ENCODE measurements at regions not wholly inside any gene's neighbourhood (a gene's known extent, or its start where the extent isn't known, plus 50 kb on each side); places are given as distances from the start of the nearest gene placed in this dataset.

DNA sequence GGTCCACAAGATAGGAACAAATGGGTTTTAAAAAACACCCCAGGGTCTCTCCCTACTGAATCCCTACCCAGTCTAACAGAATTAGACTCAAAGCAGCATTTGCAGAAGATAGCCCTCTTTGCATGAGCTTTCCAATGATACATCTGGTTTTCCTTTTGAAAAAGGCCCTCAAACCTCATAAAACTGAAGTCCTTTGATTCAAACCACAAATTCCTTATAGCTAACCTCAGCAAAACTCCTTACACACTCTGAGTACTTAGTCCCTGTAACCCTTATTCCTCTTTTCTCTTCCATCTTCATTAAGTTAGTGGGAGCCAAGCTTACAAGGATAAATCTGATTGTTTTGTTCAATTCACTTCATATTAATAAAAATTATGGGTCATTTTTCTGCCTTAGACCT is 90.5 kb upstream of the TNC start:
- H3K9me3 ChIP-seq (ENCODE audit: control insufficient read depth in 1 of 2, low read length in 2 of 2), result no peaks in the 10 kb centered on the region
- H3K27me3 ChIP-seq (ENCODE audit: control insufficient read depth in 1 of 2, insufficient read depth in 2 of 2, low read length in 2 of 2), result no peaks in the 10 kb centered on the region
- H3K27ac ChIP-seq (ENCODE audit: low read depth, low read length), result no peak overlapping the region
- H3K9ac ChIP-seq (ENCODE audit: low read depth in 1 of 2, low read length in 2 of 2), result no peak overlapping the region
- H3K36me3 ChIP-seq (ENCODE audit: control insufficient read depth in 1 of 2, insufficient read depth in 2 of 2, low read length in 2 of 2), result no peaks in the 10 kb centered on the region
- peaks cover 0 to 8% of the 10 kb centered on the region in 2 donors for H3K4me1 ChIP-seq (ENCODE audit: control insufficient read depth in 1 of 2, insufficient read depth in 2 of 2, low read length in 2 of 2)
- H3K4me3 ChIP-seq (ENCODE audit: low read depth in 1 of 2, low read length in 2 of 2), result no peak overlapping the region

DNA sequence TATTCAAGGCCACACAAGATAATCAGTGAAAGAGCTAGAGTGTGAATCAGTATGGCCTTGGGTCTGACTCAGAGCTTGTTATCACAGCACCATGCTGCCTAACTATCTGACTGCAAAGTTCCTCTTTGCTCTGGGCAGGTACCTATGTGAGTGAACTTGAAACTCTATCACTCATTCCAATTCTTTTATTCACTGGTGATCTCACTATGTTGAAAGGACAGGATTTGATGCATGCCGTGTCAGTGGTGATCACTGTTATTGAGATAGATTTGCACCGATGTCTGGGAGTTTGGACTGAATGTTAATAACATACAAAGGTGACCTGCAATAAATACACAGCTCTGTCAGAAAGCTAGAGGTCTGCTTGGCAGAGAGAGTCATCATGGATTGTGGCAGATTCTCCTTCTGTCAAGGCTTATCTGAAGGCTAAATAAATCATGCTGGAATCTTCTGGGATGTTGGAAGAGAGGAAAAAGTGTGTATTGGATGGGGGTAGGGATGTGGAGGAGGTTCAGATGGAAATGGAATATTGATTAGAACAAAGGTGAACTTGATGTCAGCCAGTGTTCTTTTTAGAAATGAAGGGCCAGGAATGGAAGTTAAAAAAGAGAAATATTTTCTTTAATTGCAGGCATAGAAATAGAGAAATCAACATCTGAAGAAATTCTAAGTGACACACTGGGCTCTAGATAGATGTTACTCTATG is 91.8 kb upstream of the TNC start:
- Histone ChIP-seq H3K27me3 (ENCODE audit: control insufficient read depth in 1 of 2, insufficient read depth in 2 of 2, low read length in 2 of 2) (no peaks in the 10 kb centered on the region), H3K4me3 (ENCODE audit: low read depth in 1 of 2, low read length in 2 of 2) (no peak overlapping the region), H3K9ac (ENCODE audit: low read depth in 1 of 2, low read length in 2 of 2) (no peak overlapping the region), H3K4me1 (ENCODE audit: control insufficient read depth in 1 of 2, insufficient read depth in 2 of 2, low read length in 2 of 2) (peaks cover 0 to 8% of the 10 kb centered on the region in 2 donors), H3K27ac (ENCODE audit: low read depth, low read length) (no peak overlapping the region), H3K9me3 (ENCODE audit: control insufficient read depth in 1 of 2, low read length in 2 of 2) (no peaks in the 10 kb centered on the region), H3K36me3 (ENCODE audit: control insufficient read depth in 1 of 2, insufficient read depth in 2 of 2, low read length in 2 of 2) (no peaks in the 10 kb centered on the region)

DNA sequence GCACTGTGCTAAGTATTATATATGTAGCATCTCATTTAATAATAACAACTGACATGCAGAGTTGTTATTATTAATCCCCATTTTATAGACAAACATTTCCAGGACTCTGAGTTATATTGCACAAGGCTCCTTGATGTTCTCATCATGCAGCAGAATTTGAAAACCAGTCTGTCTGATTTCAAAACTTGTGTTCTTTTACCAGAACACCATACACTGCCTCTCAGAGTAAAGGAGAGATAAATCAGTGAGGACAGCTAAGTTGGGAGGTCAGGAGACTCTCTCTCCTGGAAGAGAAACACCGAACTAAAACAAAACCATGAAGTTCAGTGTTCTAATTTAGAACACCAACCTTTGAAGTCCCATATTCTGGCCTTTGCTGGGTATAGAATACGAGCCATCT is 92.7 kb upstream of the TNC start:
- Histone ChIP-seq H3K27me3 (ENCODE audit: control insufficient read depth in 1 of 2, insufficient read depth in 2 of 2, low read length in 2 of 2) (no peaks in the 10 kb centered on the region), H3K27ac (ENCODE audit: low read depth, low read length) (no peak overlapping the region), H3K9ac (ENCODE audit: low read depth in 1 of 2, low read length in 2 of 2) (no peak overlapping the region), H3K4me1 (ENCODE audit: control insufficient read depth in 1 of 2, insufficient read depth in 2 of 2, low read length in 2 of 2) (peaks cover 0 to 8% of the 10 kb centered on the region in 2 donors), H3K36me3 (ENCODE audit: control insufficient read depth in 1 of 2, insufficient read depth in 2 of 2, low read length in 2 of 2) (no peaks in the 10 kb centered on the region), H3K9me3 (ENCODE audit: control insufficient read depth in 1 of 2, low read length in 2 of 2) (no peaks in the 10 kb centered on the region), H3K4me3 (ENCODE audit: low read depth in 1 of 2, low read length in 2 of 2) (no peak overlapping the region)

DNA sequence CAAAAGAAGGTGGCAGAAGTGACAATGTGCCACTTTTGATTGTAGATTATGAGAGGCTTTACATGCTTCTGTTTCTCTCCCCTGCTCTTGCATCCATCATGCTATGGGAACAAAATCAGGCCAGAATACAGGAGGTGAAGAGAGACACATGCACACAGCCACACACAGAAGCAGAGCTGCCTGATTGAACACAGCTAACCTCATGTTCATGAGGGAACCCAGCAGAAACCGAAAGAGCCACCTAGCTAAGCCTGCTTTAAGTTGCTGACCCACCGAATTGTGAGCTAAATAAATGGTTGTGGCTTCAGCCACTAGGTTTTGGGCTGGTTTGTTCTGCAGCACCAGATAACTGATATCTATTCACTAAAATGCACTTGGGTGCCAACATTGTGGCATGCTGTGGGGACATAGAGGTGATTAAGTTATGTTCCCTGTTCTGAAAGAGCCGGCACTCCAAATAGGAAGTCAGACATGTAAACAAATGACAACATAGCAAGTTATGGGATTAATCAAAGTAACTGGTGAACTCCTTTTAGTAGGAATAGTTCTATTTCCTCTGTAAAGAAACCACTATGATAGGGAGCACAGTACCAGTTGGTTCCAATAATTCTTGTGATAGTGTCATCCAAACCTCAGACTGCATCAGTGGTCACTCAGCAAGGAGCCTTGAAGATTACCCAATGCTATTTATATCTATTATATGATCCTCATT is 93.6 kb upstream of the TNC start:
- H3K27me3 ChIP-seq (ENCODE audit: control insufficient read depth in 1 of 2, insufficient read depth in 2 of 2, low read length in 2 of 2), result no peaks in the 10 kb centered on the region
- H3K9ac ChIP-seq (ENCODE audit: low read depth in 1 of 2, low read length in 2 of 2), result no peak overlapping the region
- no peaks in the 10 kb centered on the region for H3K36me3 ChIP-seq (ENCODE audit: control insufficient read depth in 1 of 2, insufficient read depth in 2 of 2, low read length in 2 of 2)
- no peaks in the 10 kb centered on the region for H3K9me3 ChIP-seq (ENCODE audit: control insufficient read depth in 1 of 2, low read length in 2 of 2)
- H3K4me1 ChIP-seq (ENCODE audit: control insufficient read depth in 1 of 2, insufficient read depth in 2 of 2, low read length in 2 of 2), result peaks cover 0 to 8% of the 10 kb centered on the region in 2 donors
- H3K4me3 ChIP-seq (ENCODE audit: low read depth in 1 of 2, low read length in 2 of 2), result peak overlapping the region in 1 of 2 donors; percentile 14
- no peak overlapping the region for H3K27ac ChIP-seq (ENCODE audit: low read depth, low read length)

DNA sequence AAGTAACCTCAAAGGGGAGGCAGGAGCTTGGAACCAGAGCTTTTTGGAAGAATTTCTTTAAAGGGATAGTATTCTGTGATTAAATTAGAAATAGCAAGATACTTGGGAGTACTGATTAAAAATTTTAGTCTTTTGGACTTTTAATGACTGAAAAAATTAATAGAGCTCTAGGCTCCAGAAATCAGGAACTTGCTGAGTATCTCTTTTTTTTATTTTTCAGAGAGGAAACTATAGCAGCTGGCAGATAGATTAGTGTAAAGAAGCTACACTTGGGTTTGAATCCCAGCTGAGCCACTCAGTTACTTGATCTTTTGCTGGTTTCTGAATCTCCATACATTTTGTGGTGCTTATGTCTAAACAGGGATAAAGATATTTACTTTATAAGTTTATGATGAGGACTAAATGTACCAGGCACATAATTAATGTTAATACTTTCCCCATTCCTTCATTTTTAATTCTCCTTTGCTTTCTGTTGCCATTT is 94.2 kb upstream of the TNC start:
- Histone ChIP-seq H3K36me3 (ENCODE audit: control insufficient read depth in 1 of 2, insufficient read depth in 2 of 2, low read length in 2 of 2) (no peaks in the 10 kb centered on the region), H3K4me1 (ENCODE audit: control insufficient read depth in 1 of 2, insufficient read depth in 2 of 2, low read length in 2 of 2) (peaks cover 0 to 8% of the 10 kb centered on the region in 2 donors), H3K9me3 (ENCODE audit: control insufficient read depth in 1 of 2, low read length in 2 of 2) (no peaks in the 10 kb centered on the region), H3K9ac (ENCODE audit: low read depth in 1 of 2, low read length in 2 of 2) (no peak overlapping the region), H3K4me3 (ENCODE audit: low read depth in 1 of 2, low read length in 2 of 2) (no peak overlapping the region), H3K27ac (ENCODE audit: low read depth, low read length) (no peak overlapping the region), H3K27me3 (ENCODE audit: control insufficient read depth in 1 of 2, insufficient read depth in 2 of 2, low read length in 2 of 2) (no peaks in the 10 kb centered on the region)

DNA sequence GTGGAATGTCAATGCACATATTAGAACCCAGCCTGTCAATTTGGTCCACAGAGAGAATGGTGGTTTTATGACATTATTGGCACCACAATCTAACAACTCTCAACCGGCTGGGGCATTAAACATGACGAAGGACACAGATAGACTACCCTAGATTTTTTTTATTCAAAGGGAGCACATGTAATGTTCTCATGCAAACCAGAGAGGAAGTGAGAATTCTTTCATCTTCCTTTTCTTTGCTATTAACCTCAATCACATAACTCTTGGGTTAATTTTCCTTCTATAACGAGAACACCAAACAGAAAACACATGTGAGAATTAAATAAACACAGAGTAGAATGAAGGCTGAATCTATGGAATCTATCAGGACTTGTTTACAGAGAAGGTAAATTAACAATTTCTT is 94.9 kb upstream of the TNC start:
- no peak overlapping the region for H3K27ac ChIP-seq (ENCODE audit: low read depth, low read length)
- no peak overlapping the region for H3K9ac ChIP-seq (ENCODE audit: low read depth in 1 of 2, low read length in 2 of 2)
- no peaks in the 10 kb centered on the region for H3K36me3 ChIP-seq (ENCODE audit: control insufficient read depth in 1 of 2, insufficient read depth in 2 of 2, low read length in 2 of 2)
- H3K27me3 ChIP-seq (ENCODE audit: control insufficient read depth in 1 of 2, insufficient read depth in 2 of 2, low read length in 2 of 2), result no peaks in the 10 kb centered on the region
- no peaks in the 10 kb centered on the region for H3K9me3 ChIP-seq (ENCODE audit: control insufficient read depth in 1 of 2, low read length in 2 of 2)
- peaks cover 0 to 8% of the 10 kb centered on the region in 2 donors for H3K4me1 ChIP-seq (ENCODE audit: control insufficient read depth in 1 of 2, insufficient read depth in 2 of 2, low read length in 2 of 2)
- no peak overlapping the region for H3K4me3 ChIP-seq (ENCODE audit: low read depth in 1 of 2, low read length in 2 of 2)

DNA sequence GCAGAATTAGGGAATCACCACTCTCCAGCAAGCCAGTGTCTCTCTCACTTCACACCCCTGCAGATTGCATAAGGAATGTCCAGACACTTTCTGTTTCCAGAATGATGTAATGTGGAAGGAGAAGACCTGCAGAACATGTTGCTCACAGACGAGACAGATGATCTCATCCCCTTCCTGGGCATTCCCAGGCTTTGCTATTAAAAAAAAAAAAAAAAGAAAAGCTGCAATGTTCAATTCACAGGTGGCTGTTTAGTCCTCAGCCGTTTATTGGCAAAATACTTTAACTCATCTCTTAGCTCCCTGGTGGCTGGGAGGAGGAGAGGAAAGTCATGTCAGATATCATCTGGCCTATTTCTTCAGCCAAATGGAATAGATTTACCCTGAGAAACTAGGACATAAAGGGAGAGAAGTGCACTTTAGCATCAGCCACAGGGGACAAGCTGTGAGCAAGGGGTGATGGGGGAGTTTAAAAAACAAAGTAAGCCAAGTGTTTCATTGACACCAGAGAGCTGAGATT is 95.9 kb upstream of the TNC start:
- no peak overlapping the region for H3K9ac ChIP-seq (ENCODE audit: low read depth in 1 of 2, low read length in 2 of 2)
- no peak overlapping the region for H3K4me3 ChIP-seq (ENCODE audit: low read depth in 1 of 2, low read length in 2 of 2)
- no peaks in the 10 kb centered on the region for H3K27me3 ChIP-seq (ENCODE audit: control insufficient read depth in 1 of 2, insufficient read depth in 2 of 2, low read length in 2 of 2)
- peaks cover 0 to 8% of the 10 kb centered on the region in 2 donors for H3K4me1 ChIP-seq (ENCODE audit: control insufficient read depth in 1 of 2, insufficient read depth in 2 of 2, low read length in 2 of 2)
- no peaks in the 10 kb centered on the region for H3K9me3 ChIP-seq (ENCODE audit: control insufficient read depth in 1 of 2, low read length in 2 of 2)
- no peak overlapping the region for H3K27ac ChIP-seq (ENCODE audit: low read depth, low read length)
- no peaks in the 10 kb centered on the region for H3K36me3 ChIP-seq (ENCODE audit: control insufficient read depth in 1 of 2, insufficient read depth in 2 of 2, low read length in 2 of 2)

DNA sequence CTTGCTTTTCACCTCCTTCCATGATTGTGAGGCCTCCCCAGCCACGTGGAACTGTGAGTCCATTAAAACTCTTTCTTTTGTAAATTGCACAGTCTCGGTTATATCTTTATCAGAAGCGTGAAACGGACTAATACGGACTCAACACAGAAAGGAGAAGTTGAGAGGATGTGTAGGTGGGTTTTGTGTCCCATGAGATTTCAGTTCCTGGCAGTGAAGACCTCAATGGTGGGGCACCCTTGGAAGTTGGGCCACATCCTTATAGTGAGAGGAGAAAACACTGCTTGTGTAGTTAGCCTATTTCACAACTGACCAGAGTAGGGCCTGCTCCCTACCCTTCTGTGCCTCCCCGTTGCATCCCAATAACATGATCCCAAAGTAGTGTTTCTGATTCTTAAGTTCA is 98.9 kb upstream of the TNC start:
- H3K27me3 ChIP-seq (ENCODE audit: control insufficient read depth in 1 of 2, insufficient read depth in 2 of 2, low read length in 2 of 2), result peaks cover 0 to under 1% of the 10 kb centered on the region in 2 donors
- H3K9me3 ChIP-seq (ENCODE audit: control insufficient read depth in 1 of 2, low read length in 2 of 2), result no peaks in the 10 kb centered on the region
- H3K27ac ChIP-seq (ENCODE audit: low read depth, low read length), result no peak overlapping the region
- H3K9ac ChIP-seq (ENCODE audit: low read depth in 1 of 2, low read length in 2 of 2), result no peak overlapping the region
- no peaks in the 10 kb centered on the region for H3K36me3 ChIP-seq (ENCODE audit: control insufficient read depth in 1 of 2, insufficient read depth in 2 of 2, low read length in 2 of 2)
- no peak overlapping the region for H3K4me3 ChIP-seq (ENCODE audit: low read depth in 1 of 2, low read length in 2 of 2)
- peaks cover 0 to 5% of the 10 kb centered on the region in 2 donors for H3K4me1 ChIP-seq (ENCODE audit: control insufficient read depth in 1 of 2, insufficient read depth in 2 of 2, low read length in 2 of 2)

DNA sequence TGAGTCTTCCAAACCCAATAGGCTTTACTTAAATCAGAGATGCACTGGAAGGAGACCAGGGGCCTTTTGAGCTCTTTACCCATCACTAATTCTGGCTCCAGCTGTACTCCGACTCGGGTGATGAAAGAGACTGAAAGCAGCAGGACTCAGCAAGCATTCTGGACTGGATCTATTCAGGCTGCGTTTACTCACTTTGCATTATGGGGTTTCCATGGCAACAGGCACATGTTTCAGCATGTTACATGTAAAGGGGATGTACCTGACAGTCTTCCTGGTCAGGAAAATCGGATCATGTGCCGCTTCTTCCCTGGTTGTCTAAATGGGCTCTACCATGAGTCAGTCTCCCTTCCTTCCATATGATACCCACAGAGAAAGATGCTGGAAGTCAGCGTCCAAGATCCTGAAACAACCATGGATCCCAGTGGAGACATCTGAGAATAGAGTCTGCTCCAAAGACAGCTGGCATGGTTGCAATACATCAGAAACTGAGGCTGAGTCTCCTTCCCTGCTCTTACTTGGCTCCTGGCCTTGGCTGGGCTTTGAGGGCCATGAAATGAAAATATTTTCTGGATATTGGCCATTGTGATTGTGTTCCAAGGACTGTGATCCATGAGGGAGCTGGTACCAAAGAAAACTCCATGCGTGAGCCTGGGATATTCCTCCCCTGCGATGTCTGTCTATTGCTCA is 102.5 kb upstream of the TNC start:
- no peaks in the 10 kb centered on the region for H3K9me3 ChIP-seq (ENCODE audit: control insufficient read depth in 1 of 2, low read length in 2 of 2)
- H3K27ac ChIP-seq (ENCODE audit: low read depth, low read length), result no peak overlapping the region

DNA sequence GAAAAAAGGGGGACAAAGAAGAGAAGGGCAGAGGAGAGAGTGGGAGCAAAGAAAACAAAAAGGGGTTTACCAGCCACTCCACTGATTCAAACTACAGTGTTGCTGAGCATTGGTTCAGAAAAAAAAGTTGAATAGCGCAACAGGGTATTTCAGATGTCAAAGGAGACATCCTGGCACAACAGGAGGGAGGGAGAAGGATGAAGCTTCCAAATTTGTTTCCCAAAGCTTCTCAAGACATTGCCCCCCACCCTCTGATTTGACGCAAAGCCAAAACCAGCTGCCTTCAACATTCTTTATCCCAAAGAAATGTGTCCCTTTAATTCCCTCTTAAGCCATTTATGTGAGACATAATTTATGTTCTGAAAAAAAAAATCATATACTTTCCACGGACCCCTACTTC is 105.5 kb upstream of the TNC start:
- Histone ChIP-seq H3K36me3 (ENCODE audit: control insufficient read depth in 1 of 2, insufficient read depth in 2 of 2, low read length in 2 of 2) (no peaks in the 10 kb centered on the region), H3K4me3 (ENCODE audit: low read depth in 1 of 2, low read length in 2 of 2) (no peak overlapping the region), H3K27ac (ENCODE audit: low read depth, low read length) (no peak overlapping the region), H3K9me3 (ENCODE audit: control insufficient read depth in 1 of 2, low read length in 2 of 2) (no peaks in the 10 kb centered on the region), H3K27me3 (ENCODE audit: control insufficient read depth in 1 of 2, insufficient read depth in 2 of 2, low read length in 2 of 2) (peaks cover 0 to 3% of the 10 kb centered on the region in 2 donors), H3K4me1 (ENCODE audit: control insufficient read depth in 1 of 2, insufficient read depth in 2 of 2, low read length in 2 of 2) (no peaks in the 10 kb centered on the region), H3K9ac (ENCODE audit: low read depth in 1 of 2, low read length in 2 of 2) (no peak overlapping the region)

More for the DNA sequence above, 102.5 kb upstream of the TNC start:
- no peak overlapping the region for H3K9ac ChIP-seq (ENCODE audit: low read depth in 1 of 2, low read length in 2 of 2)
- no peak overlapping the region for H3K4me3 ChIP-seq (ENCODE audit: low read depth in 1 of 2, low read length in 2 of 2)
- H3K4me1 ChIP-seq (ENCODE audit: control insufficient read depth in 1 of 2, insufficient read depth in 2 of 2, low read length in 2 of 2), result no peaks in the 10 kb centered on the region
- peaks cover 0 to 3% of the 10 kb centered on the region in 2 donors for H3K27me3 ChIP-seq (ENCODE audit: control insufficient read depth in 1 of 2, insufficient read depth in 2 of 2, low read length in 2 of 2)
- H3K36me3 ChIP-seq (ENCODE audit: control insufficient read depth in 1 of 2, insufficient read depth in 2 of 2, low read length in 2 of 2), result no peaks in the 10 kb centered on the region
